Tibial nerve (tissue), 4 donors: ENCODE measurements at regions not wholly inside any gene's neighbourhood (a gene's known extent, or its start where the extent isn't known, plus 50 kb on each side); places are given as distances from the start of the nearest gene placed in this dataset.

Experiments
- EP300 ChIP-seq, 2 donors: sonication (generic); formaldehyde crosslinking; IDR thresholded peaks; one replicate each; pipeline ENCODE4 v1.6.1; 2017; ENCODE audit warnings: antibody characterized with exemption in 2 of 2, mild to moderate bottlenecking in 1 of 2
- POLR2A ChIP-seq, 2 donors: fragments of 450-650 bp; IDR thresholded peaks; one replicate each; pipeline ENCODE4 v1.6.1; 2017; ENCODE audit warnings: antibody characterized with exemption in 2 of 2, mild to moderate bottlenecking in 2 of 2, moderate library complexity in 2 of 2
- TF ChIP-seq, protein P1 (sequence below), 5 experiments: fragments of 200-600 bp in 3 of 5; fragments of 450-650 bp in 2 of 5; sonication (generic) in 3 of 5; IDR thresholded peaks; one replicate each; pipeline ENCODE4 v1.5.1; 2016 to 2019; ENCODE audit warnings: antibody characterized with exemption in 5 of 5, mild to moderate bottlenecking in 3 of 5, moderate library complexity in 2 of 5

DNA sequence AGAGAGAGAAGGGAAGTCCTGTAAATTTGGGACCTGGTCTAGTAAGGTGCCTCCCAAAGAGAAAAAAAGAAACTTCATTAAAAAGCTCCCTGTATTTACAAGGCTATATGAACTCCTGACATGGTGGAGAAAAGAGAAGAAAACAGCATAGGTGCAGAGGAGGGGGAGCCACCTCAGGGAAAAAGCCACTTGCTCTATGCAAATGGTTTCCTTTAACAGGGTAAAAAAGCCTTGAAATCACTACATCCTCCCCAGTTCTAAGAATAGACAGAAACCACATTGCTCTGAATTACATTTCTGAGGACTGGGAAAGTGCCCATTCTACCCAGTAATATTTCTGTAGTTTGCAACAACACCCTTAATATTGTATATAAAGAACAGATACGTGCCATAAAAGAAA lies 165.5 kb downstream of the KLF8 start:
- TF ChIP-seq, protein P1, sequence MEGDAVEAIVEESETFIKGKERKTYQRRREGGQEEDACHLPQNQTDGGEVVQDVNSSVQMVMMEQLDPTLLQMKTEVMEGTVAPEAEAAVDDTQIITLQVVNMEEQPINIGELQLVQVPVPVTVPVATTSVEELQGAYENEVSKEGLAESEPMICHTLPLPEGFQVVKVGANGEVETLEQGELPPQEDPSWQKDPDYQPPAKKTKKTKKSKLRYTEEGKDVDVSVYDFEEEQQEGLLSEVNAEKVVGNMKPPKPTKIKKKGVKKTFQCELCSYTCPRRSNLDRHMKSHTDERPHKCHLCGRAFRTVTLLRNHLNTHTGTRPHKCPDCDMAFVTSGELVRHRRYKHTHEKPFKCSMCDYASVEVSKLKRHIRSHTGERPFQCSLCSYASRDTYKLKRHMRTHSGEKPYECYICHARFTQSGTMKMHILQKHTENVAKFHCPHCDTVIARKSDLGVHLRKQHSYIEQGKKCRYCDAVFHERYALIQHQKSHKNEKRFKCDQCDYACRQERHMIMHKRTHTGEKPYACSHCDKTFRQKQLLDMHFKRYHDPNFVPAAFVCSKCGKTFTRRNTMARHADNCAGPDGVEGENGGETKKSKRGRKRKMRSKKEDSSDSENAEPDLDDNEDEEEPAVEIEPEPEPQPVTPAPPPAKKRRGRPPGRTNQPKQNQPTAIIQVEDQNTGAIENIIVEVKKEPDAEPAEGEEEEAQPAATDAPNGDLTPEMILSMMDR (IDR thresholded peaks at IDR 0.05) = no peak
- TF ChIP-seq POLR2A (IDR thresholded peaks at IDR 0.05) (no peak), EP300 (IDR thresholded peaks at IDR 0.05) (no peak)
